ENCODE measurements at regions not wholly inside any gene's neighbourhood (a gene's known extent, or its start where the extent isn't known, plus 50 kb on each side); places are given as distances from the start of the nearest gene placed in this dataset.
"Not testable (repeated sequence)": the region's sequence is repeated elsewhere in the genome, so short reads cannot be mapped to it uniquely, and the experiment has no call there.

DNA sequence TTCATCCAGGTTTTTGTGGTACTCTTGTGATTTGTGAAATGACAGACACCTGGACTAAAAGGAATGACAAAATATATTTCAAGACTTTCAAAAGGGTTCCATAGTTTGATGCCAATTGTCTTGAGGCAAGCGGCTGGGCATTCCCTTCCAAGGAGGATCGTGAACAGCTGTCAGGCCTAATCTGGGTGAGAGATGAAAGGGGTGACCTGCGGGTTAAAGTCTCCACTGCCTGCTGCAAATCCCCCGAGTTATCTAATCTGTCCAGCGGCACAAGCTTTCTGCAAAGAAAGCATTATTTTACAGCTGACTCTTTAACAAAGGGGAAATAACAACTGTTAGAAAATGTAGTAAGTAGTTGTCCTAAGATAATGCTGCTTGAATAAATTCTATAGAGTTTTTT, 128.7 kb upstream of the MB21D2 start:
- no peak overlapping the region for H3K27ac ChIP-seq (ENCODE audit: low read depth, low read length)
- H3K79me1 ChIP-seq (ENCODE audit: low read length), result no peaks in the 10 kb centered on the region
- no peak overlapping the region for H3K9ac ChIP-seq (ENCODE audit: low read length)
- no peaks in the 10 kb centered on the region for H3K36me3 ChIP-seq (ENCODE audit: control insufficient read depth, insufficient read depth, low read length)
- no CpG with 5 or more reads among the region's 5 CpGs for WGBS (ENCODE audit: extremely low coverage, insufficient coverage, low lambda C conversion rate)
- no peak overlapping the region for H3K4me3 ChIP-seq (ENCODE audit: low read length)
- no peaks in the 10 kb centered on the region for H3K4me1 ChIP-seq (ENCODE audit: control insufficient read depth, low read depth, low read length)
- H2AK5ac ChIP-seq (ENCODE audit: low read length), result no peak overlapping the region
- no peak overlapping the region for H3K23ac ChIP-seq (ENCODE audit: low read length)
- no peaks in the 10 kb centered on the region for H3K79me2 ChIP-seq (ENCODE audit: control insufficient read depth, insufficient read depth, low read length)
- DNase-seq, result no peak
- no peaks in the 10 kb centered on the region for H3K27me3 ChIP-seq (ENCODE audit: insufficient read depth, low read length, poor library complexity)
- no peak overlapping the region for H2BK120ac ChIP-seq (ENCODE audit: low read depth, low read length)
- H4K5ac ChIP-seq (ENCODE audit: low read length), result no peak overlapping the region
- H3K4me2 ChIP-seq (ENCODE audit: low read length), result no peak overlapping the region
- no peak overlapping the region for H3K56ac ChIP-seq (ENCODE audit: low read length)
- no peak overlapping the region for H4K8ac ChIP-seq (ENCODE audit: low read depth, low read length)
- H2BK5ac ChIP-seq (ENCODE audit: low read length), result no peak overlapping the region
- H2BK15ac ChIP-seq (replicated peaks; ENCODE audit: low read depth), result no peak overlapping the region
- H3K4ac ChIP-seq (ENCODE audit: low read depth, low read length), result no peak overlapping the region
- H3K18ac ChIP-seq (ENCODE audit: low read length), result no peak overlapping the region

- H3K79me2 ChIP-seq (ENCODE audit: control insufficient read depth, insufficient read depth, low read length); H3K4me1 ChIP-seq (ENCODE audit: control insufficient read depth, low read depth, low read length); H3K4me3 ChIP-seq (ENCODE audit: low read length); H4K5ac ChIP-seq (ENCODE audit: low read length); H3K4ac ChIP-seq (ENCODE audit: low read depth, low read length); H3K9ac ChIP-seq (ENCODE audit: low read length); H3K4me2 ChIP-seq (ENCODE audit: low read length); H2BK5ac ChIP-seq (ENCODE audit: low read length); H3K36me3 ChIP-seq (ENCODE audit: control insufficient read depth, insufficient read depth, low read length); H3K23ac ChIP-seq (ENCODE audit: low read length); H2BK15ac ChIP-seq (replicated peaks; ENCODE audit: low read depth); H2AK5ac ChIP-seq (ENCODE audit: low read length); DNase-seq; H3K18ac ChIP-seq (ENCODE audit: low read length); H3K56ac ChIP-seq (ENCODE audit: low read length); H2BK120ac ChIP-seq (ENCODE audit: low read depth, low read length); H3K27me3 ChIP-seq (ENCODE audit: insufficient read depth, low read length, poor library complexity); H3K27ac ChIP-seq (ENCODE audit: low read depth, low read length); H4K8ac ChIP-seq (ENCODE audit: low read depth, low read length); H3K79me1 ChIP-seq (ENCODE audit: low read length): not testable (repeated sequence)
- no CpG with 5 or more reads among the region's 1 CpG for WGBS (ENCODE audit: extremely low coverage, insufficient coverage, low lambda C conversion rate)
Observed at GRCh38 chr3:193047461-193047860, 129.8 kb upstream of the MB21D2 start.

- WGBS (ENCODE audit: extremely low coverage, insufficient coverage, low lambda C conversion rate), result no CpG with 5 or more reads among the region's 1 CpG
- H2BK5ac ChIP-seq (ENCODE audit: low read length), result no peak overlapping the region
- no peak for DNase-seq
- no peak overlapping the region for H3K4me2 ChIP-seq (ENCODE audit: low read length)
- no peaks in the 10 kb centered on the region for H3K36me3 ChIP-seq (ENCODE audit: control insufficient read depth, insufficient read depth, low read length)
- no peak overlapping the region for H3K4ac ChIP-seq (ENCODE audit: low read depth, low read length)
- no peaks in the 10 kb centered on the region for H3K79me2 ChIP-seq (ENCODE audit: control insufficient read depth, insufficient read depth, low read length)
- H2AK5ac ChIP-seq (ENCODE audit: low read length), result no peak overlapping the region
- no peak overlapping the region for H3K23ac ChIP-seq (ENCODE audit: low read length)
- no peak overlapping the region for H2BK120ac ChIP-seq (ENCODE audit: low read depth, low read length)
- H3K9ac ChIP-seq (ENCODE audit: low read length), result no peak overlapping the region
- H3K4me1 ChIP-seq (ENCODE audit: control insufficient read depth, low read depth, low read length), result no peaks in the 10 kb centered on the region
- no peak overlapping the region for H2BK15ac ChIP-seq (replicated peaks; ENCODE audit: low read depth)
- no peak overlapping the region for H3K18ac ChIP-seq (ENCODE audit: low read length)
- no peak overlapping the region for H4K5ac ChIP-seq (ENCODE audit: low read length)
- H3K4me3 ChIP-seq (ENCODE audit: low read length), result no peak overlapping the region
- H3K27ac ChIP-seq (ENCODE audit: low read depth, low read length), result no peak overlapping the region
- H3K27me3 ChIP-seq (ENCODE audit: insufficient read depth, low read length, poor library complexity), result no peaks in the 10 kb centered on the region
- no peaks in the 10 kb centered on the region for H3K79me1 ChIP-seq (ENCODE audit: low read length)
- no peak overlapping the region for H4K8ac ChIP-seq (ENCODE audit: low read depth, low read length)
- H3K56ac ChIP-seq (ENCODE audit: low read length), result no peak overlapping the region
Observed at GRCh38 chr3:193048127-193048526, 130.5 kb upstream of the MB21D2 start.

DNA sequence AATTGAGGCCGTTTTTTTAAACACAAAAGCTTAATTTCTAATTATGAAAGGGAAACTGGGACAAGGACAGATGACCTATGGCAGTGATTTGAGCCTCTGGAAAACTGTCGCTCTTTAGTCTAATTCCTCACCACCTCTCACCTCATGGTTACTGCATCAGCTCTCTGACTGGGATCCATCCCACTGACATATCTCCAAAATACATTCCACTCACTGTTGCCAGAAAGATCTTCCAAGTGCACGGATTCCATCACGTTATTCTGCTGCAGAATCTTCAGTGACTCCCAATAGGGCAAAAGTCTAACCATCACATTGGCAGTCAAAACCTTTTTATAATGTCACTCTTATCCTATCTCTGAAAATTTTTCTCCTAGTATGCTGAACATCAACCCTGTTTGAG, 132.3 kb upstream of the MB21D2 start:
- no peaks in the 10 kb centered on the region for H3K79me1 ChIP-seq (ENCODE audit: low read length)
- no peak overlapping the region for H3K4ac ChIP-seq (ENCODE audit: low read depth, low read length)
- no peak overlapping the region for H3K4me2 ChIP-seq (ENCODE audit: low read length)
- no peak overlapping the region for H4K5ac ChIP-seq (ENCODE audit: low read length)
- no peak overlapping the region for H3K23ac ChIP-seq (ENCODE audit: low read length)
- H3K4me1 ChIP-seq (ENCODE audit: control insufficient read depth, low read depth, low read length), result no peaks in the 10 kb centered on the region
- no peak overlapping the region for H3K56ac ChIP-seq (ENCODE audit: low read length)
- H2BK15ac ChIP-seq (replicated peaks; ENCODE audit: low read depth), result no peak overlapping the region
- H3K79me2 ChIP-seq (ENCODE audit: control insufficient read depth, insufficient read depth, low read length), result no peaks in the 10 kb centered on the region
- H3K36me3 ChIP-seq (ENCODE audit: control insufficient read depth, insufficient read depth, low read length), result no peaks in the 10 kb centered on the region
- H3K4me3 ChIP-seq (ENCODE audit: low read length), result no peak overlapping the region
- no peak for DNase-seq
- H3K9ac ChIP-seq (ENCODE audit: low read length), result no peak overlapping the region
- no peak overlapping the region for H3K27ac ChIP-seq (ENCODE audit: low read depth, low read length)
- H3K27me3 ChIP-seq (ENCODE audit: insufficient read depth, low read length, poor library complexity), result no peaks in the 10 kb centered on the region
- H2BK5ac ChIP-seq (ENCODE audit: low read length), result no peak overlapping the region
- no peak overlapping the region for H2BK120ac ChIP-seq (ENCODE audit: low read depth, low read length)
- no peak overlapping the region for H2AK5ac ChIP-seq (ENCODE audit: low read length)
- WGBS (ENCODE audit: extremely low coverage, insufficient coverage, low lambda C conversion rate), result no CpG with 5 or more reads among the region's 4 CpGs
- H3K18ac ChIP-seq (ENCODE audit: low read length), result no peak overlapping the region
- no peak overlapping the region for H4K8ac ChIP-seq (ENCODE audit: low read depth, low read length)

- no peaks in the 10 kb centered on the region for H3K4me1 ChIP-seq (ENCODE audit: control insufficient read depth, low read depth, low read length)
- no peaks in the 10 kb centered on the region for H3K79me1 ChIP-seq (ENCODE audit: low read length)
- no peak overlapping the region for H3K18ac ChIP-seq (ENCODE audit: low read length)
- H3K4me2 ChIP-seq (ENCODE audit: low read length), result no peak overlapping the region
- no peak overlapping the region for H3K4ac ChIP-seq (ENCODE audit: low read depth, low read length)
- WGBS (ENCODE audit: extremely low coverage, insufficient coverage, low lambda C conversion rate), result no CpG with 5 or more reads among the region's 4 CpGs
- no peak overlapping the region for H3K9ac ChIP-seq (ENCODE audit: low read length)
- no peak overlapping the region for H3K23ac ChIP-seq (ENCODE audit: low read length)
- H3K27ac ChIP-seq (ENCODE audit: low read depth, low read length), result no peak overlapping the region
- no peak overlapping the region for H2BK5ac ChIP-seq (ENCODE audit: low read length)
- H2AK5ac ChIP-seq (ENCODE audit: low read length), result no peak overlapping the region
- no peak overlapping the region for H3K56ac ChIP-seq (ENCODE audit: low read length)
- no peak for DNase-seq
- H3K4me3 ChIP-seq (ENCODE audit: low read length), result no peak overlapping the region
- H2BK15ac ChIP-seq (replicated peaks; ENCODE audit: low read depth), result no peak overlapping the region
- no peak overlapping the region for H4K5ac ChIP-seq (ENCODE audit: low read length)
- H3K36me3 ChIP-seq (ENCODE audit: control insufficient read depth, insufficient read depth, low read length), result no peaks in the 10 kb centered on the region
- H3K27me3 ChIP-seq (ENCODE audit: insufficient read depth, low read length, poor library complexity), result no peaks in the 10 kb centered on the region
- H4K8ac ChIP-seq (ENCODE audit: low read depth, low read length), result no peak overlapping the region
- H3K79me2 ChIP-seq (ENCODE audit: control insufficient read depth, insufficient read depth, low read length), result no peaks in the 10 kb centered on the region
- H2BK120ac ChIP-seq (ENCODE audit: low read depth, low read length), result no peak overlapping the region
Observed at GRCh38 chr3:193051314-193051713, 133.7 kb upstream of the MB21D2 start.

DNA sequence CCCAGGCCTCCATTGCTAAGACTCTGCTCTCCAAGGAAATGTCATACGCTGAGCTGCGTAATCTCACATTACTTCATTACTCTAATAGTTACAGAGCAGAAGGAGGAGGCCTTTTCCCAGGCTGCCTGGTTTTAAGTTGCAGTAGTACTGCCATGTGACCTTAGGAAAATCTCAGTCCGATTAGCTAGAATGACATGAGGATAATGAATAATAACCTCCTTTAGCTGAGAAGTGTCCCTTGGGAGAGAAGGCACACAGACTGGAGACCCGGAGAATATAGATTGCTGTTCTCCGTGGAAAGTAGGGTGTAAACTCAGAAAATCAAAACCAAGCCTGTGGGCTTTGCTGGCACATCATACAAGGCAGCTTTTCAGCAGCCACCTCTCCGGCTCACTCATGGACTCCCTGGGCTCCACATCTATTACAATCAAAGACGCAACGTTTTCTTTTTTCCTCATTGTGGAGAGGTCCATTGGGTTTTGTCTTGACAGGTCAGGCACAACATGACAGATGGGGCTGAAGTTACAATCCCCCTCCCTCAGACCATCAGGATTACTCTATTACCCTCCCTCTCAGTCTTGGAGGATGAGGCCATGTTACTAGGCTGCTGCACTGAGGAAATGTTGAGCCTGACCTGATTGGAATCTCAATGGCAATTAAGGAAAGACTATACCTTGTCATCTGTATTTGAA, 134.8 kb upstream of the MB21D2 start:
- Histone ChIP-seq H3K79me2 (ENCODE audit: control insufficient read depth, insufficient read depth, low read length) (no peaks in the 10 kb centered on the region), H3K56ac (ENCODE audit: low read length) (no peak overlapping the region), H3K79me1 (ENCODE audit: low read length) (no peaks in the 10 kb centered on the region), H3K4me2 (ENCODE audit: low read length) (no peak overlapping the region), H3K27ac (ENCODE audit: low read depth, low read length) (no peak overlapping the region), H3K4me1 (ENCODE audit: control insufficient read depth, low read depth, low read length) (no peaks in the 10 kb centered on the region), H3K27me3 (ENCODE audit: insufficient read depth, low read length, poor library complexity) (no peaks in the 10 kb centered on the region), H4K5ac (ENCODE audit: low read length) (no peak overlapping the region), H2AK5ac (ENCODE audit: low read length) (no peak overlapping the region), H4K8ac (ENCODE audit: low read depth, low read length) (no peak overlapping the region), H3K18ac (ENCODE audit: low read length) (no peak overlapping the region), H3K4me3 (ENCODE audit: low read length) (no peak overlapping the region), H3K23ac (ENCODE audit: low read length) (no peak overlapping the region), H3K4ac (ENCODE audit: low read depth, low read length) (no peak overlapping the region), H3K36me3 (ENCODE audit: control insufficient read depth, insufficient read depth, low read length) (no peaks in the 10 kb centered on the region), H3K9ac (ENCODE audit: low read length) (no peak overlapping the region), H2BK15ac (replicated peaks; ENCODE audit: low read depth) (no peak overlapping the region), H2BK120ac (ENCODE audit: low read depth, low read length) (no peak overlapping the region), H2BK5ac (ENCODE audit: low read length) (no peak overlapping the region)
- no peak for DNase-seq
- no CpG with 5 or more reads among the region's 8 CpGs for WGBS (ENCODE audit: extremely low coverage, insufficient coverage, low lambda C conversion rate)

All from mesendoderm (in vitro differentiated cells).